SK-N-SH (cell line): ENCODE measurements at regions not wholly inside any gene's neighbourhood (a gene's known extent, or its start where the extent isn't known, plus 50 kb on each side); places are given as distances from the start of the nearest gene placed in this dataset.

ENCODE experiments used
- CTCF ChIA-PET: fragments of 300-600, 350-600 bp; formaldehyde crosslinking; extraction: SDS; loops from one replicate; lab custom pipeline; 2021; lab: Yijun Ruan, JAX
- POLR2A ChIA-PET: fragments of 350-600 bp; sonication (Branson Sonifier 250); formaldehyde crosslinking; extraction: SDS; loops from one replicate; lab custom pipeline; 2020; ENCODE audit warnings: antibody characterized with exemption, inconsistent platforms; lab: Yijun Ruan, JAX
- DNase-seq: peaks from one replicate; pipeline ENCODE4 v3.0.0; 2012
- H2AFZ ChIP-seq: fragments of 200-600 bp; sonication (generic); 2 replicates; pipeline ENCODE4 v1.8.1; 2016; ENCODE audit warnings: antibody characterized with exemption, mild to moderate bottlenecking, low read depth
- H3F3A ChIP-seq: fragments of 200-600 bp; sonication (generic); replicated peaks from 2 replicates; pipeline ENCODE3; 2016; ENCODE audit warnings: antibody characterized with exemption, mild to moderate bottlenecking; ENCODE audit not compliant: insufficient read depth
- H3K27ac ChIP-seq, 2 experiments: fragments of 200-500 bp in 1 of 2; fragments of 200-600 bp in 1 of 2; sonication (Bioruptor generic) in 1 of 2; sonication (generic), shearing (Covaris generic) in 1 of 2; 2 replicates each; pipeline versions ENCODE4 v1.5.1 to v1.6.1; 2014 to 2016; ENCODE audit warnings: low read depth in 2 of 2, inconsistent platforms in 1 of 2, low read length in 1 of 2, mild to moderate bottlenecking in 1 of 2, mixed read lengths in 1 of 2
- H3K27me3 ChIP-seq: fragments of 200-600 bp; sonication (generic), shearing (Covaris generic); 2 replicates; pipeline ENCODE4 v1.6.1; 2016; ENCODE audit warnings: mixed run types; ENCODE audit not compliant: insufficient read depth
- H3K36me3 ChIP-seq, 2 experiments: fragments of 200-500 bp in 1 of 2; fragments of 200-600 bp in 1 of 2; sonication (Bioruptor generic) in 1 of 2; sonication (generic) in 1 of 2; replicated peaks in 1 of 2; 2 replicates each; pipeline versions ENCODE3 to v1.5.1; 2014 to 2016; ENCODE audit warnings: low read length in 1 of 2, mild to moderate bottlenecking in 1 of 2; ENCODE audit not compliant: insufficient read depth in 2 of 2, control insufficient read depth in 1 of 2
- H3K4me1 ChIP-seq, 2 experiments: fragments of 200-500 bp in 1 of 2; fragments of 200-600 bp in 1 of 2; sonication (Bioruptor generic) in 1 of 2; sonication (generic), shearing (Covaris generic) in 1 of 2; 2 replicates each; pipeline versions ENCODE4 v1.5.1 to v1.6.1; 2014 to 2016; ENCODE audit warnings: low read depth in 1 of 2, low read length in 1 of 2, mixed run types in 1 of 2; ENCODE audit not compliant: insufficient read depth in 2 of 2, control insufficient read depth in 1 of 2
- H3K4me2 ChIP-seq: fragments of 200-600 bp; sonication (generic), shearing (Covaris generic); 2 replicates; pipeline ENCODE4 v1.6.1; 2017; ENCODE audit warnings: mixed run types
- H3K4me3 ChIP-seq, 2 experiments: fragments of 200-500 bp in 1 of 2; fragments of 200-600 bp in 1 of 2; sonication (Bioruptor generic) in 1 of 2; sonication (generic), shearing (Covaris generic) in 1 of 2; 2 replicates each; pipeline versions ENCODE4 v1.5.1 to v1.8.1; 2014 to 2016; ENCODE audit warnings: low read depth in 2 of 2, inconsistent platforms in 1 of 2, low read length in 1 of 2, mild to moderate bottlenecking in 1 of 2, mixed read lengths in 1 of 2, moderate library complexity in 1 of 2
- H3K79me2 ChIP-seq: fragments of 200-600 bp; sonication (generic); 2 replicates; pipeline ENCODE4 v1.8.1; 2017; ENCODE audit warnings: mild to moderate bottlenecking; ENCODE audit not compliant: insufficient read depth
- H3K9ac ChIP-seq: fragments of 200-600 bp; sonication (generic); 2 replicates; pipeline ENCODE4 v1.6.1; 2017; ENCODE audit warnings: mixed run types
- H3K9me2 ChIP-seq: fragments of 200-600 bp; sonication (generic); 2 replicates; pipeline ENCODE4 v1.6.1; 2017; ENCODE audit warnings: mixed run types
- H3K9me3 ChIP-seq: fragments of 200-600 bp; sonication (generic); 2 replicates; pipeline ENCODE4 v1.6.1; 2017; ENCODE audit warnings: mixed run types, mild to moderate bottlenecking, moderate library complexity
- H4K20me1 ChIP-seq: fragments of 200-600 bp; sonication (generic); 2 replicates; pipeline ENCODE4 v1.6.1; 2017; ENCODE audit warnings: mild to moderate bottlenecking, mixed run types; ENCODE audit not compliant: insufficient read depth
- CHD2 ChIP-seq: fragments of 150-350 bp; IDR thresholded peaks from 2 replicates; pipeline ENCODE4 v1.6.1; 2018; ENCODE audit warnings: low read length; ENCODE audit not compliant: partially characterized antibody
- CTCF ChIP-seq: fragments of 200-600 bp; sonication (generic); IDR thresholded peaks from 2 replicates; pipeline ENCODE4 v1.6.1; 2017; ENCODE audit warnings: antibody characterized with exemption, mild to moderate bottlenecking, moderate library complexity
- EP300 ChIP-seq, 2 experiments: IDR thresholded peaks; 2 replicates each; pipeline versions ENCODE4 v1.4.0 to v1.6.1; 2012; ENCODE audit warnings: borderline replicate concordance in 1 of 2, low read depth in 1 of 2, low read length in 1 of 2
- FOSL2 ChIP-seq: IDR thresholded peaks from 2 replicates; pipeline ENCODE4 v1.4.0; 2012; ENCODE audit warnings: low read depth, mild to moderate bottlenecking, moderate library complexity, borderline replicate concordance
- FOXM1 ChIP-seq: IDR thresholded peaks from 2 replicates; pipeline ENCODE4 v1.4.0; 2012; ENCODE audit warnings: low read depth, mild to moderate bottlenecking
- GABPA ChIP-seq: IDR thresholded peaks from 2 replicates; pipeline ENCODE4 v1.4.0; 2012; ENCODE audit warnings: low read depth, mild to moderate bottlenecking
- GATA2 ChIP-seq: sonication (generic); formaldehyde crosslinking; IDR thresholded peaks from 2 replicates; pipeline ENCODE4 v1.5.0; 2020; ENCODE audit warnings: mild to moderate bottlenecking, missing genetic modification reagents
- JUND ChIP-seq: IDR thresholded peaks from 2 replicates; pipeline ENCODE4 v1.4.0; 2012
- NRF1 ChIP-seq: IDR thresholded peaks from 2 replicates; pipeline ENCODE4 v1.6.1; 2012; ENCODE audit warnings: low read depth, mild to moderate bottlenecking, low read length
- PBX3 ChIP-seq: IDR thresholded peaks from 2 replicates; pipeline ENCODE4; 2012
- RCOR1 ChIP-seq: fragments of 150-350 bp; IDR thresholded peaks from 2 replicates; pipeline ENCODE4 v1.6.1; 2017; ENCODE audit warnings: antibody characterized with exemption, low read length
- REST ChIP-seq: IDR thresholded peaks from 2 replicates; pipeline ENCODE4 v1.6.1; 2012; ENCODE audit warnings: mild to moderate bottlenecking, low read depth, low read length, moderate library complexity
- TCF12 ChIP-seq: IDR thresholded peaks from 2 replicates; pipeline ENCODE4 v1.4.0; 2012
- TEAD4 ChIP-seq: IDR thresholded peaks from 2 replicates; pipeline ENCODE4 v1.4.0; 2012; ENCODE audit warnings: mild to moderate bottlenecking, borderline replicate concordance; ENCODE audit not compliant: insufficient read depth
- ZBTB33 ChIP-seq: IDR thresholded peaks from 2 replicates; pipeline ENCODE4 v1.4.0; 2012; ENCODE audit warnings: low read depth, borderline replicate concordance
- WGBS: methylation state at CpG from one replicate; pipeline ENCODE4 v1.1.6; 2017; ENCODE audit warnings: low lambda C conversion rate; 5-methylcytosine and 5-hydroxymethylcytosine counted together
- TF ChIP-seq, protein P1 (sequence below): fragments of 150-350 bp; IDR thresholded peaks from 2 replicates; pipeline ENCODE4 v1.6.1; 2017; ENCODE audit warnings: antibody characterized with exemption, low read length, low read depth, borderline replicate concordance

- Histone ChIP-seq H3K79me2 (no peaks in the 10 kb centered on the region), H3K4me3 (no peak overlapping the region), H3K27ac (no peak overlapping the region), H3K9me2 (no peaks in the 10 kb centered on the region), H3K36me3 (no peaks in the 10 kb centered on the region), H3F3A (no peaks in the 10 kb centered on the region), H3K4me2 (no peak overlapping the region), H3K4me1 (peaks cover 0 to 6% of the 10 kb centered on the region in 2 experiments; a peak in 2 of 4 replicates), H3K9me3 (no peaks in the 10 kb centered on the region), H4K20me1 (no peaks in the 10 kb centered on the region), H3K9ac (no peak overlapping the region), H2AFZ (no peak overlapping the region), H3K27me3 (no peaks in the 10 kb centered on the region)
- ChIA-PET POLR2A (no interaction called here), CTCF (no interaction called here)
- no peak for DNase-seq
- TF ChIP-seq EP300 (IDR thresholded peaks at IDR 0.05; ENCODE audit: borderline replicate concordance in 1 of 2, low read depth in 1 of 2, low read length in 1 of 2) (no peak), CTCF (no peak), PBX3 (no peak), ZBTB33 (no peak), TCF12 (no peak), FOSL2 (no peak), CHD2 (no peak), TEAD4 (no peak), GABPA (no peak), RCOR1 (no peak), NRF1 (no peak), FOXM1 (no peak), GATA2 (no peak), REST (no peak), JUND (no peak)
- TF ChIP-seq, protein P1, sequence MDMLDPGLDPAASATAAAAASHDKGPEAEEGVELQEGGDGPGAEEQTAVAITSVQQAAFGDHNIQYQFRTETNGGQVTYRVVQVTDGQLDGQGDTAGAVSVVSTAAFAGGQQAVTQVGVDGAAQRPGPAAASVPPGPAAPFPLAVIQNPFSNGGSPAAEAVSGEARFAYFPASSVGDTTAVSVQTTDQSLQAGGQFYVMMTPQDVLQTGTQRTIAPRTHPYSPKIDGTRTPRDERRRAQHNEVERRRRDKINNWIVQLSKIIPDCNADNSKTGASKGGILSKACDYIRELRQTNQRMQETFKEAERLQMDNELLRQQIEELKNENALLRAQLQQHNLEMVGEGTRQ: no peak
- WGBS: 15% methylated on average over 2 of the region's 2 CpGs
These were observed 378.3 kb downstream of the INSC start for GRCh38 chr11:15493066-15493465.
